SU-DHL-6 (cell line): ENCODE measurements at regions not wholly inside any gene's neighbourhood (a gene's known extent, or its start where the extent isn't known, plus 50 kb on each side); places are given as distances from the start of the nearest gene placed in this dataset.

Experiments
- H2AFZ ChIP-seq: fragments of 200-600 bp; sonication (generic); 2 replicates; pipeline ENCODE4 v1.6.1; 2014; ENCODE audit warnings: low read depth, mild to moderate bottlenecking, moderate library complexity, mixed read lengths, antibody characterized with exemption, low read length; ENCODE audit not compliant: severe bottlenecking
- H3F3A ChIP-seq: fragments of 200-600 bp; shearing (Covaris generic); 2 replicates; pipeline ENCODE4 v1.6.0; 2016; ENCODE audit warnings: antibody characterized with exemption, mild to moderate bottlenecking; ENCODE audit not compliant: insufficient read depth
- H3K27ac ChIP-seq: fragments of 200-600 bp; sonication (generic); 2 replicates; pipeline ENCODE4 v1.5.1; 2016; ENCODE audit warnings: low read depth, mild to moderate bottlenecking, low read length, moderate library complexity, mixed read lengths
- H3K27me3 ChIP-seq: fragments of 200-600 bp; sonication (generic), shearing (Covaris generic); 2 replicates; pipeline ENCODE4 v1.6.0; 2014; ENCODE audit warnings: mild to moderate bottlenecking, low read length
- H3K36me3 ChIP-seq: fragments of 200-600 bp; sonication (generic); 2 replicates; pipeline ENCODE4 v1.6.1; 2014; ENCODE audit warnings: mild to moderate bottlenecking, low read length, mixed read lengths
- H3K4me2 ChIP-seq: fragments of 300-600, 200-600 bp; shearing (Covaris generic), sonication (generic); 2 replicates; pipeline ENCODE4 v1.6.0; 2014; ENCODE audit warnings: low read length, low read depth, mild to moderate bottlenecking; ENCODE audit not compliant: poor library complexity, severe bottlenecking
- H3K4me3 ChIP-seq: fragments of 200-600 bp; sonication (generic); 2 replicates; pipeline ENCODE4 v1.5.1; 2014; ENCODE audit warnings: antibody characterized with exemption, low read length, mild to moderate bottlenecking, mixed read lengths; ENCODE audit not compliant: insufficient read depth, poor library complexity, severe bottlenecking
- H3K79me2 ChIP-seq: fragments of 200-600 bp; sonication (generic); 2 replicates; pipeline ENCODE4 v1.6.1; 2014; ENCODE audit warnings: mild to moderate bottlenecking, low read length, moderate library complexity; ENCODE audit not compliant: insufficient read depth
- H3K9ac ChIP-seq: fragments of 200-600 bp; sonication (generic); 2 replicates; pipeline ENCODE4 v1.7.0; 2014; ENCODE audit warnings: mild to moderate bottlenecking, low read length
- H3K9me2 ChIP-seq: fragments of 200-600 bp; sonication (generic); replicated peaks from 2 replicates; pipeline ENCODE4 v1.6.1; 2014; ENCODE audit warnings: low read length; ENCODE audit not compliant: insufficient read depth
- H3K9me3 ChIP-seq: fragments of 200-600 bp; sonication (generic); 2 replicates; pipeline ENCODE4 v1.6.1; 2014; ENCODE audit warnings: low read length, mixed read lengths; ENCODE audit not compliant: insufficient read depth
- H4K20me1 ChIP-seq: fragments of 200-600 bp; sonication (generic); 2 replicates; pipeline ENCODE4 v1.6.1; 2014; ENCODE audit warnings: low read depth, mild to moderate bottlenecking, antibody characterized with exemption, low read length, moderate library complexity, mixed read lengths
- EZH2phosphoT487 ChIP-seq: fragments of 200-600 bp; sonication (generic), shearing (Covaris generic); conservative IDR thresholded peaks from 2 replicates; pipeline ENCODE4 v1.6.1; 2018; ENCODE audit warnings: mild to moderate bottlenecking, antibody characterized with exemption, low read length, moderate library complexity, mixed read lengths
- TF ChIP-seq, protein P1 (sequence below): fragments of 200-600 bp; sonication (generic); IDR thresholded peaks from one replicate; pipeline ENCODE4 v1.5.1; 2017; ENCODE audit warnings: antibody characterized with exemption, mild to moderate bottlenecking, low read length, moderate library complexity; ENCODE audit not compliant: insufficient read depth, poor library complexity, severe bottlenecking

DNA sequence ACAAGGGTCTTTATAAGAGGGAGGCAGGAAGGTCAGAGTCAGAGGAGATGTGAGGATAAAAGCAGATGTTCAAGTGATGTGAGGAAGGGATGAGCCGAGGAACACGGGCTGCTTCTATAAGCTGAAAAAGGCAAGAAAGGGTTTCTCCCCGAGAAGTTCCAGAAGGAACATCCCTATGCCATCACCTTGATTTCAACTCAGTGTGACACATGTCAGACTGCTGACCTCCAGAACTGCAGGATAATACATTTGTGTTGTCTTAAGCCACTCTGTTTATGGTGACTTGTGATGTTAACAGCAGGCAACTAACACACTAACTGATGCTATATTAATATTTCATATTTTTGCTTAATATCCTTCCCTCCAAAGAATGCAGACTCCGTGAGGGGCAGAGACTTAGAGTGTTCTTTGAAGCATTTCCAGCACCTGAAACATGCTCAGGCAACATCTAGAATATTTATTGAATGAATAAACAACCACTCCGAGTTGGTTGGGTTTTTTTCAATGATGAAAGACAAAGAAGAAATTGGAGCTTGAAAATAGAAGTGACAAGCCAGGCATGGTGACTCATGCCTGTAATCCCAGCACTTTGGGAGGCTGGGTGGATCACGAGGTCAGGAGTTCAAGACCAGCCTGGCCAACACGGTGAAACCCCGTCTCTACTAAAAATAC, 77.6 kb upstream of the ADRA1B start:
- no peaks in the 10 kb centered on the region for H3K9me2 ChIP-seq
- no peak overlapping the region for H3K4me3 ChIP-seq
- no peak overlapping the region for H3K9ac ChIP-seq
- H3K4me2 ChIP-seq, result no peak overlapping the region
- no peak overlapping the region for H3K27ac ChIP-seq
- TF ChIP-seq, protein P1, sequence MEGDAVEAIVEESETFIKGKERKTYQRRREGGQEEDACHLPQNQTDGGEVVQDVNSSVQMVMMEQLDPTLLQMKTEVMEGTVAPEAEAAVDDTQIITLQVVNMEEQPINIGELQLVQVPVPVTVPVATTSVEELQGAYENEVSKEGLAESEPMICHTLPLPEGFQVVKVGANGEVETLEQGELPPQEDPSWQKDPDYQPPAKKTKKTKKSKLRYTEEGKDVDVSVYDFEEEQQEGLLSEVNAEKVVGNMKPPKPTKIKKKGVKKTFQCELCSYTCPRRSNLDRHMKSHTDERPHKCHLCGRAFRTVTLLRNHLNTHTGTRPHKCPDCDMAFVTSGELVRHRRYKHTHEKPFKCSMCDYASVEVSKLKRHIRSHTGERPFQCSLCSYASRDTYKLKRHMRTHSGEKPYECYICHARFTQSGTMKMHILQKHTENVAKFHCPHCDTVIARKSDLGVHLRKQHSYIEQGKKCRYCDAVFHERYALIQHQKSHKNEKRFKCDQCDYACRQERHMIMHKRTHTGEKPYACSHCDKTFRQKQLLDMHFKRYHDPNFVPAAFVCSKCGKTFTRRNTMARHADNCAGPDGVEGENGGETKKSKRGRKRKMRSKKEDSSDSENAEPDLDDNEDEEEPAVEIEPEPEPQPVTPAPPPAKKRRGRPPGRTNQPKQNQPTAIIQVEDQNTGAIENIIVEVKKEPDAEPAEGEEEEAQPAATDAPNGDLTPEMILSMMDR, result no peak
- no peak for TF ChIP-seq EZH2phosphoT487
- no peaks in the 10 kb centered on the region for H3K27me3 ChIP-seq
- no peaks in the 10 kb centered on the region for H3K36me3 ChIP-seq
- H3F3A ChIP-seq, result no peaks in the 10 kb centered on the region
- H2AFZ ChIP-seq, result no peak overlapping the region
- H3K79me2 ChIP-seq, result no peaks in the 10 kb centered on the region
- no peaks in the 10 kb centered on the region for H3K9me3 ChIP-seq
- no peaks in the 10 kb centered on the region for H4K20me1 ChIP-seq

DNA sequence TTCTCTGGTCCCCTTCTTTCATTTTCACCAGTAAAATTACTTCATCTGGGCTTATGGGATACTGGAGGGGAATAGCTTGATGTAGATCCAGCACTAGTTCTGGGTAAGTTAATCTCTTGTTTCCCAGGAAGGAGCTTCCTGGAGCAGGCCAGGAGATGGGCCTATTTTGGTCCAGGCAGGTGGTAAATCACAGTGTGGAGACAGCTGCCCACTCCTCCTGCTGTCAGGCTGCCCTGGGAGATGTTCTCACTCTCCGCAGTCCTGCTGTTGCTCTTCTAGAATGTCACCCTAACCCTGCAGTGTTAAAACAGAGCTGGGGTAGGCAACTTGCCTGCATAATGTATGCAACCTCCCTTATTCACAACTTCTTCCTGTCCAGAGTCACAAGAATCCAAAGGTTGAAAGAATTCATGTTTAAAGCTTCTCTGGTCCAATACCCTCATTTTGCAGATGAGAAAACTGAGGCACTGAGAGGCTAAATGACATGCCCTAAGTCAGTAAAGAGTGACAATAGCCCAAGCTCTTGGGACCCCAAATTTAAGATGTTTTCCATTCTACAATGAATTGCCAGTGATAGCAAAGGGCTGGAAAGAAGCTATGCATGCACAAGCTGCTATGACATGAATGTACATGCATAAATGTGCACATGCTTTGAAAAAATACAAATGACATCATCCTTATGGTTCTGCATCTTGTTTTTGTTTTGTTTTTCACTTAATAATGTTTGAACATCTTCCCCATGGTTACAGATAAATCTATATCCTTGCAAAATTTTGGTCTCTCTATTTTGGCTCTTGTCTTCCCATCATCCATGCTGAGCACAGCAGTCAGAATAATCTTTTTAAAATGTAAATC, 71.8 kb upstream of the ADRA1B start:
- TF ChIP-seq, protein P1, result no peak
- TF ChIP-seq EZH2phosphoT487, result no peak
- Histone ChIP-seq H3K4me3 (no peak overlapping the region), H3F3A (no peaks in the 10 kb centered on the region)

DNA sequence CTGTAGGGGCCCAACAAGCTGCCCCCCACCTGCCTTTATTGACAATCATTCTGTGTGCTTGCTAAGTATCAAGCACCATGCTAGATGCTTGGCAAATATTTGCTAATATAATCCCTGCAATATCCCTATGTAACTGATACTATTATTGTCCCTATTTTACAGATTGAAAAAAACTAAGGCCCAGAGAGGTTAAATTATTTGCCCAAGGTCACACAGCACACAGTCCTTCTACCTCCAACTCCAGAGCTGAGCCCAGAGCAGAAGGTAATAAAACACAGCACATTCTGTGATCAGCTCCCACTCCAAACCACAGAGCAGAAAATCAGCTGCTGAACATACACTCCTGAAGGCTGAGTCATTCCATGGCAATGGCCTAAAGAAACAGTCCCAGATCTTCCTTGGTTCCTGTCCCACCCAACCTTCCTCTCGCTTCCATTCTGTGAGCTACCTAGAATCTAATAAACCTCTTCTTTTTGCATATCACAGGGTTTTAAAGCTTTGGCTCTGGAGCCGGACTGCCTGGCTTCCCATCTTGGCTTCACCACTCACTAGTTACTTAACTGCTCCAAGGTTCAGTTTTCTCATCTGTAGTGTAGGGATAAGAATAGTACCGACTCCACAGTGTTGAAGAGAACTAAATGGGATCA, 66.7 kb upstream of the ADRA1B start:
- Histone ChIP-seq H3K9ac (no peak overlapping the region), H3K9me2 (no peaks in the 10 kb centered on the region), H3K27me3 (no peaks in the 10 kb centered on the region), H3K9me3 (no peaks in the 10 kb centered on the region), H2AFZ (no peak overlapping the region), H3K79me2 (no peaks in the 10 kb centered on the region), H3F3A (no peaks in the 10 kb centered on the region), H3K27ac (no peak overlapping the region), H3K4me3 (no peak overlapping the region), H3K36me3 (no peaks in the 10 kb centered on the region), H3K4me2 (no peak overlapping the region), H4K20me1 (no peaks in the 10 kb centered on the region)
- TF ChIP-seq, protein P1, result no peak
- TF ChIP-seq EZH2phosphoT487, result no peak

More for the DNA sequence above, 71.8 kb upstream of the ADRA1B start:
- H3K36me3 ChIP-seq, result no peaks in the 10 kb centered on the region
- no peak overlapping the region for H3K4me2 ChIP-seq
- H2AFZ ChIP-seq, result no peak overlapping the region
- H3K9me3 ChIP-seq, result no peaks in the 10 kb centered on the region
- H3K27ac ChIP-seq, result no peak overlapping the region
- H3K27me3 ChIP-seq, result no peaks in the 10 kb centered on the region
- no peaks in the 10 kb centered on the region for H3K9me2 ChIP-seq
- no peaks in the 10 kb centered on the region for H4K20me1 ChIP-seq
- no peak overlapping the region for H3K9ac ChIP-seq
- no peaks in the 10 kb centered on the region for H3K79me2 ChIP-seq
